OCI-LY7 (cell line): ENCODE measurements at regions not wholly inside any gene's neighbourhood (a gene's known extent, or its start where the extent isn't known, plus 50 kb on each side); places are given as distances from the start of the nearest gene placed in this dataset.

Experiments
- BruUV-seq: library from RNA; stranded (reverse); fragments of 400-500 nt; replicated peaks from 2 replicates; lab custom pipeline; 2021; lab: Mats Ljungman, UMichigan
- CTCF ChIA-PET: fragments of 300-600 bp; sonication (Branson Sonifier 250); formaldehyde crosslinking; loops from one replicate; lab custom pipeline; 2022; ENCODE audit warnings: antibody characterized with exemption; ENCODE audit not compliant: unreplicated experiment; lab: Charles Lee
- POLR2A ChIA-PET: fragments of 300-600 bp; sonication (Branson Sonifier 250); formaldehyde crosslinking; loops from one replicate; lab custom pipeline; 2022; ENCODE audit warnings: antibody characterized with exemption; lab: Charles Lee
- DNase-seq: peaks from one replicate; pipeline ENCODE4 v3.0.0-alpha.2; 2015; ENCODE audit warnings: low spot score
- H2AFZ ChIP-seq: fragments of 200-600 bp; sonication (generic), shearing (Covaris generic); 2 replicates; pipeline ENCODE4 v1.6.1; 2014; ENCODE audit warnings: mild to moderate bottlenecking, antibody characterized with exemption, low read length, moderate library complexity
- H3K27ac ChIP-seq: fragments of 200-600 bp; sonication (generic); 2 replicates; pipeline ENCODE4 v1.5.1; 2014; ENCODE audit warnings: mixed run types, low read depth, mild to moderate bottlenecking, moderate library complexity, low read length, inconsistent platforms; ENCODE audit not compliant: poor library complexity, severe bottlenecking
- H3K36me3 ChIP-seq: fragments of 200-600 bp; sonication (generic); 2 replicates; pipeline ENCODE4 v1.6.1; 2014; ENCODE audit warnings: mild to moderate bottlenecking, antibody characterized with exemption, low read length, moderate library complexity, mixed read lengths; ENCODE audit not compliant: insufficient read depth
- H3K4me1 ChIP-seq: fragments of 200-600 bp; sonication (generic); 2 replicates; pipeline ENCODE4 v1.5.1; 2014; ENCODE audit warnings: mild to moderate bottlenecking, low read length; ENCODE audit not compliant: insufficient read depth, poor library complexity, severe bottlenecking
- H3K4me2 ChIP-seq: fragments of 200-600 bp; sonication (generic); 2 replicates; pipeline ENCODE4 v1.6.1; 2014; ENCODE audit warnings: mild to moderate bottlenecking, low read length
- H3K4me3 ChIP-seq: fragments of 200-600 bp; sonication (generic); 2 replicates; pipeline ENCODE4 v1.5.1; 2014; ENCODE audit warnings: mild to moderate bottlenecking, low read depth, low read length; ENCODE audit not compliant: poor library complexity, severe bottlenecking
- H3K79me2 ChIP-seq: fragments of 200-600 bp; sonication (generic); 2 replicates; pipeline ENCODE4 v1.6.1; 2016; ENCODE audit warnings: low read depth, mild to moderate bottlenecking, low read length, moderate library complexity, mixed read lengths; ENCODE audit not compliant: insufficient read depth
- H3K9me2 ChIP-seq: fragments of 200-600 bp; sonication (generic); 2 replicates; pipeline ENCODE4 v1.6.1; 2016; ENCODE audit warnings: mild to moderate bottlenecking, low read length, mixed read lengths; ENCODE audit not compliant: insufficient read depth
- H3K9me3 ChIP-seq: fragments of 200-600 bp; sonication (generic); 2 replicates; pipeline ENCODE4 v1.6.1; 2014; ENCODE audit warnings: mild to moderate bottlenecking, mixed run types, low read length, mixed read lengths
- H4K20me1 ChIP-seq: fragments of 200-600 bp; sonication (generic); 2 replicates; pipeline ENCODE4 v1.6.1; 2014; ENCODE audit warnings: mild to moderate bottlenecking, antibody characterized with exemption, low read length, moderate library complexity, mixed read lengths; ENCODE audit not compliant: insufficient read depth
- EZH2phosphoT487 ChIP-seq: fragments of 200-600 bp; sonication (generic); IDR thresholded peaks from 2 replicates; pipeline ENCODE4 v1.6.1; 2018; ENCODE audit warnings: low read depth, borderline replicate concordance, mild to moderate bottlenecking, mixed run types, antibody characterized with exemption, low read length, moderate library complexity, mixed read lengths
- intact Hi-C: fragments of 100-400 bp; cut with micrococcal nuclease; formaldehyde crosslinking; loops from one replicate; pipeline ENCODE4 v1.10.0; 2022; ENCODE audit not compliant: unreplicated experiment
- TF ChIP-seq, protein P1 (sequence below): fragments of 200-600 bp; sonication (generic); conservative IDR thresholded peaks from 2 replicates; pipeline ENCODE4 v1.5.1; 2014; ENCODE audit warnings: mild to moderate bottlenecking, antibody characterized with exemption, low read length, moderate library complexity, mixed read lengths

DNA sequence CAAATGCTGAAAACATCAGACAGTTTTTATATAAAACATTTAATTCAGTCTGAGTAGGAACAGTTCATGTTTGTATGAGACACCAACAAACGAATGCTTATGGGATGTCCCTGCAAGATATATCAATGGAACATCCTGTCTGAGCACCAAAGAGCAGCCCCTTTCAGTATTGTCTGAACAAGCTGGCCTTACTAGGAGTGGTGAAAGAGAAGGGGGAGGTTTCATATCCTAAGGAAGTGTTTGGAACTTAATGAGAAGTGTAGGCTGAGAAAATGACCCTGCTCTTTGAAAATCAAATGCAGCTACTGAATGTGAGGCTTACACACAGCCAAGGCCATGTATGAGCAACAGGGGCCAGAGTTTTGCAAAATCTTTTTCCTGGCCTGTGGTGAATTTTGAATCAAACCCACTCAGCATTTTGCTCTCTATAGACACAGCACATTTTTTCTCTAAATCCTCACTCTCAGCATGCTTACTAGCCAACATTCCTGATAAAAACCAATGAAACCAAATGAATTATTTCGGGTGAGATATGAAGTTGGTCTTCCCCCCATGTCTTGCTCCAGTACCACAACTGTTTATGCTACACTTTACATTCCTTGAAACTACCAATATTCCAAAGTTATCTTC lies 119.4 kb downstream of the LUZP4 start:
- H3K4me2 ChIP-seq = no peak overlapping the region
- intact Hi-C loops = no loop called here
- H3K4me1 ChIP-seq = no peaks in the 10 kb centered on the region
- no peak overlapping the region for H3K27ac ChIP-seq
- no peaks in the 10 kb centered on the region for H4K20me1 ChIP-seq
- no peaks in the 10 kb centered on the region for H3K9me2 ChIP-seq
- H3K4me3 ChIP-seq = no peak overlapping the region
- CTCF ChIA-PET = no interaction called here
- BruUV-seq = no TSS peak
- TF ChIP-seq, protein P1, sequence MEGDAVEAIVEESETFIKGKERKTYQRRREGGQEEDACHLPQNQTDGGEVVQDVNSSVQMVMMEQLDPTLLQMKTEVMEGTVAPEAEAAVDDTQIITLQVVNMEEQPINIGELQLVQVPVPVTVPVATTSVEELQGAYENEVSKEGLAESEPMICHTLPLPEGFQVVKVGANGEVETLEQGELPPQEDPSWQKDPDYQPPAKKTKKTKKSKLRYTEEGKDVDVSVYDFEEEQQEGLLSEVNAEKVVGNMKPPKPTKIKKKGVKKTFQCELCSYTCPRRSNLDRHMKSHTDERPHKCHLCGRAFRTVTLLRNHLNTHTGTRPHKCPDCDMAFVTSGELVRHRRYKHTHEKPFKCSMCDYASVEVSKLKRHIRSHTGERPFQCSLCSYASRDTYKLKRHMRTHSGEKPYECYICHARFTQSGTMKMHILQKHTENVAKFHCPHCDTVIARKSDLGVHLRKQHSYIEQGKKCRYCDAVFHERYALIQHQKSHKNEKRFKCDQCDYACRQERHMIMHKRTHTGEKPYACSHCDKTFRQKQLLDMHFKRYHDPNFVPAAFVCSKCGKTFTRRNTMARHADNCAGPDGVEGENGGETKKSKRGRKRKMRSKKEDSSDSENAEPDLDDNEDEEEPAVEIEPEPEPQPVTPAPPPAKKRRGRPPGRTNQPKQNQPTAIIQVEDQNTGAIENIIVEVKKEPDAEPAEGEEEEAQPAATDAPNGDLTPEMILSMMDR = no peak
- no peak for TF ChIP-seq EZH2phosphoT487
- POLR2A ChIA-PET = interaction anchor here (0.8 kb wide), 1 partner anchor 52 kb away, joined by 3 read pairs; no protein-coding TSS in a partner anchor
- no peaks in the 10 kb centered on the region for H3K79me2 ChIP-seq
- no peaks in the 10 kb centered on the region for H3K9me3 ChIP-seq
- H3K36me3 ChIP-seq = no peaks in the 10 kb centered on the region
- no peak overlapping the region for H2AFZ ChIP-seq
- DNase-seq = no peak

- H4K20me1 ChIP-seq = no peaks in the 10 kb centered on the region
- POLR2A ChIA-PET = interaction anchor here (0.8 kb wide), 1 partner anchor 52 kb away, joined by 3 read pairs; no protein-coding TSS in a partner anchor
- H3K4me2 ChIP-seq = no peak overlapping the region
- TF ChIP-seq, protein P1 = no peak
- no peak for TF ChIP-seq EZH2phosphoT487
- no peak overlapping the region for H3K27ac ChIP-seq
- BruUV-seq = no TSS peak
- no peaks in the 10 kb centered on the region for H3K9me2 ChIP-seq
- H3K4me1 ChIP-seq = no peaks in the 10 kb centered on the region
- CTCF ChIA-PET = no interaction called here
- H2AFZ ChIP-seq = no peak overlapping the region
- intact Hi-C loops = no loop called here
- H3K9me3 ChIP-seq = no peaks in the 10 kb centered on the region
- no peak overlapping the region for H3K4me3 ChIP-seq
- DNase-seq = no peak
- H3K36me3 ChIP-seq = no peaks in the 10 kb centered on the region
- no peaks in the 10 kb centered on the region for H3K79me2 ChIP-seq
Observed at GRCh38 chrX:115409551-115409950, 120.0 kb downstream of the LUZP4 start.

DNA sequence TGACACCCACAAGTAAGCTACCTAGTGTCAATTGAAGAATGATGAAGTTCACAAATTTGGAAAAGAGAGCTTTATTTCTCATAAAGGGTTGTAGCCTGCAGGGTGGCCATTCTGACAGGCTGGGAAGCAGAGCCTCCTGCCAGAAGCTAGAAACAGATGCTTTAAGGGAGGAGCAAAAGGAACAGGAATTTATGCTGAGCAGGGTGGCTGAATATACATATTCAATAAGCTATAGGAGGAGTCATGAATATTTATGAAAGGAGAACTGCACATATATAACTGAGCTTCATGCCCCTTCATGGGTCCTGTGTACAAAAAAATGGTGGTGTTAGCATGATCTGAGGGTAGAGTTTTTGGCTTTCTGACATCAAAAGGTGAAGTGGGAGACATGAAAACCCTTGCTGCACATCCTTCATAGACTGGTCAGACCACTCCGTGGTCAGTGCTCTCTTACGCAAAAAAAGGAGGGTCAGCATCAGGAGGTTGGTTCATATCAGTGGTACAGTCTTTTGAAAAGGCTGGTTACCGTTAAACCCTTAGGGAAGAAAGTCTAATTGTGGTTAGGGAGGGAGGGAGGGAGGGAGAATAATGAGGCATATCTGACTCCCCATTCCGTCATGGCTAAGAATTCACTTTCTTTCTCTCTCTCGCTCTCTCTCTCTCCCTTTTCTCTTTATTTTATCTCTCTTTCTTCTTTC lies 121.4 kb downstream of the LUZP4 start:
- TF ChIP-seq EZH2phosphoT487 = no peak
- TF ChIP-seq, protein P1 = no peak
- ChIA-PET POLR2A (no interaction called here), CTCF (no interaction called here)
- H3K4me2 ChIP-seq = no peak overlapping the region
- no peaks in the 10 kb centered on the region for H3K4me1 ChIP-seq
- BruUV-seq = no TSS peak
- intact Hi-C loops = no loop called here
- H3K36me3 ChIP-seq = no peaks in the 10 kb centered on the region
- H2AFZ ChIP-seq = no peak overlapping the region
- H4K20me1 ChIP-seq = no peaks in the 10 kb centered on the region
- no peaks in the 10 kb centered on the region for H3K79me2 ChIP-seq
- no peaks in the 10 kb centered on the region for H3K9me3 ChIP-seq
- no peak overlapping the region for H3K4me3 ChIP-seq
- no peak overlapping the region for H3K27ac ChIP-seq
- H3K9me2 ChIP-seq = no peaks in the 10 kb centered on the region
- DNase-seq = no peak
